GM18858 (cell line): ENCODE measurements at regions not wholly inside any gene's neighbourhood (a gene's known extent, or its start where the extent isn't known, plus 50 kb on each side); places are given as distances from the start of the nearest gene placed in this dataset.
A peak's percentile ranks its signal among the peaks of the same experiment; 100 is the strongest.

Experiments used
- ATAC-seq: cut with Tn5 transposase; IDR thresholded peaks from one replicate; pipeline ENCODE4 v1.9.1; 2021; ENCODE audit not compliant: unreplicated experiment

- ATAC-seq: no peak
Measured at GRCh38 chr2:150601280-150602038, 114.0 kb upstream of the RND3 start.

- ATAC-seq: no peak
Measured at GRCh38 chr2:150599889-150600288, 112.4 kb upstream of the RND3 start.

- no peak for ATAC-seq
Measured at GRCh38 chr2:150598383-150598782, 110.9 kb upstream of the RND3 start.

- no peak for ATAC-seq
Measured at GRCh38 chr2:150595803-150596470, 108.5 kb upstream of the RND3 start.

- ATAC-seq: no peak
Measured at GRCh38 chr2:150594299-150594698, 106.8 kb upstream of the RND3 start.

GRCh38 chr2:150591496-150592285 is 104.2 kb upstream of the RND3 start:
- ATAC-seq: no peak

GRCh38 chr2:150589681-150590080 is 102.2 kb upstream of the RND3 start:
- no peak for ATAC-seq

- no peak for ATAC-seq
Measured at GRCh38 chr2:150588506-150588870, 101.0 kb upstream of the RND3 start.

- ATAC-seq: no peak
Measured at GRCh38 chr2:150587547-150588505, 100.4 kb upstream of the RND3 start.

GRCh38 chr2:150586858-150587257 is 99.4 kb upstream of the RND3 start:
- ATAC-seq: no peak

GRCh38 chr2:150585221-150585971 is 97.9 kb upstream of the RND3 start:
- no peak for ATAC-seq

GRCh38 chr2:150584081-150584480 is 96.6 kb upstream of the RND3 start:
- ATAC-seq: no peak

GRCh38 chr2:150581717-150582472 is 94.4 kb upstream of the RND3 start:
- no peak for ATAC-seq

- ATAC-seq: no peak
Measured at GRCh38 chr2:150578481-150578880, 91.0 kb upstream of the RND3 start.

GRCh38 chr2:150575861-150576260 is 88.4 kb upstream of the RND3 start:
- no peak for ATAC-seq

GRCh38 chr2:150572961-150573395 is 85.5 kb upstream of the RND3 start:
- ATAC-seq: peak; percentile 99

- ATAC-seq: no peak
Measured at GRCh38 chr2:150572194-150572766, 84.8 kb upstream of the RND3 start.

GRCh38 chr2:150571121-150571520 is 83.7 kb upstream of the RND3 start:
- no peak for ATAC-seq

- no peak for ATAC-seq
Measured at GRCh38 chr2:150570712-150571111, 83.2 kb upstream of the RND3 start.
